ENCODE measurements at regions not wholly inside any gene's neighbourhood (a gene's known extent, or its start where the extent isn't known, plus 50 kb on each side); places are given as distances from the start of the nearest gene placed in this dataset.
"Not testable (repeated sequence)": the region's sequence is repeated elsewhere in the genome, so short reads cannot be mapped to it uniquely, and the experiment has no call there.

- DNase-seq (ENCODE audit: extremely low spot score, insufficient read length, low read depth) (no peak), FAIRE-seq (no peak)
These were observed 251.3 kb downstream of the MYCN start for GRCh38 chr2:16191431-16192200.

GRCh38 chr2:16190446-16191270 lies 250.3 kb downstream of the MYCN start:
- FAIRE-seq (no peak), DNase-seq (ENCODE audit: extremely low spot score, insufficient read length, low read depth) (no peak)

- FAIRE-seq (no peak), DNase-seq (ENCODE audit: extremely low spot score, insufficient read length, low read depth) (no peak)
These were observed 249.4 kb downstream of the MYCN start for GRCh38 chr2:16189836-16190160.

GRCh38 chr2:16189029-16189835 lies 248.9 kb downstream of the MYCN start:
- FAIRE-seq (no peak), DNase-seq (ENCODE audit: extremely low spot score, insufficient read length, low read depth) (no peak)

GRCh38 chr2:16188261-16188890 lies 248.0 kb downstream of the MYCN start:
- FAIRE-seq, result no peak
- DNase-seq (ENCODE audit: extremely low spot score, insufficient read length, low read depth), result no peak

- FAIRE-seq (no peak), DNase-seq (ENCODE audit: extremely low spot score, insufficient read length, low read depth) (no peak)
These were observed 247.1 kb downstream of the MYCN start for GRCh38 chr2:16187482-16187817.

- DNase-seq (ENCODE audit: extremely low spot score, insufficient read length, low read depth), result no peak
- no peak for FAIRE-seq
These were observed 246.5 kb downstream of the MYCN start for GRCh38 chr2:16186661-16187481.

GRCh38 chr2:16185801-16186272 lies 245.5 kb downstream of the MYCN start:
- no peak for DNase-seq (ENCODE audit: extremely low spot score, insufficient read length, low read depth)
- no peak for FAIRE-seq

- FAIRE-seq (no peak), DNase-seq (ENCODE audit: extremely low spot score, insufficient read length, low read depth) (no peak)
These were observed 244.8 kb downstream of the MYCN start for GRCh38 chr2:16184945-16185660.

- FAIRE-seq (no peak), DNase-seq (ENCODE audit: extremely low spot score, insufficient read length, low read depth) (no peak)
These were observed 244.1 kb downstream of the MYCN start for GRCh38 chr2:16184341-16184890.

- DNase-seq (ENCODE audit: extremely low spot score, insufficient read length, low read depth) (no peak), FAIRE-seq (no peak)
These were observed 243.0 kb downstream of the MYCN start for GRCh38 chr2:16183345-16183744.

- FAIRE-seq (no peak), DNase-seq (ENCODE audit: extremely low spot score, insufficient read length, low read depth) (no peak)
These were observed 242.5 kb downstream of the MYCN start for GRCh38 chr2:16182841-16183240.

- not testable (repeated sequence) for DNase-seq (ENCODE audit: extremely low spot score, insufficient read length, low read depth); FAIRE-seq
These were observed 242.0 kb downstream of the MYCN start for GRCh38 chr2:16182311-16182815.

GRCh38 chr2:16181741-16182090 lies 241.4 kb downstream of the MYCN start:
- FAIRE-seq (no peak), DNase-seq (ENCODE audit: extremely low spot score, insufficient read length, low read depth) (no peak)

- no peak for FAIRE-seq
- DNase-seq (ENCODE audit: extremely low spot score, insufficient read length, low read depth), result no peak
These were observed 240.9 kb downstream of the MYCN start for GRCh38 chr2:16181062-16181740.

GRCh38 chr2:16180631-16181030 lies 240.3 kb downstream of the MYCN start:
- FAIRE-seq (no peak), DNase-seq (ENCODE audit: extremely low spot score, insufficient read length, low read depth) (no peak)

- FAIRE-seq (no peak), DNase-seq (ENCODE audit: extremely low spot score, insufficient read length, low read depth) (no peak)
These were observed 239.5 kb downstream of the MYCN start for GRCh38 chr2:16179701-16180416.

Measured in GM18507 (cell line).